ENCODE measurements at regions not wholly inside any gene's neighbourhood (a gene's known extent, or its start where the extent isn't known, plus 50 kb on each side); places are given as distances from the start of the nearest gene placed in this dataset.

- no peaks in the 10 kb centered on the region for H3K36me3 ChIP-seq (ENCODE audit: control insufficient read depth in 4 of 4, insufficient read depth in 3 of 4, low read depth in 1 of 4, low read length in 3 of 4)
- WGBS = 93% methylated on average over 11 of the region's 11 CpGs
- H3K9me3 ChIP-seq (ENCODE audit: control insufficient read depth in 4 of 4, low read length in 3 of 4) = no peaks in the 10 kb centered on the region
- no peak overlapping the region for H3K4me3 ChIP-seq (ENCODE audit: low read depth in 1 of 3, low read length in 3 of 3)
- no peak overlapping the region for H3K9ac ChIP-seq (ENCODE audit: low read depth in 1 of 2, low read length in 2 of 2)
- H3K4me1 ChIP-seq (ENCODE audit: control insufficient read depth in 4 of 4, insufficient read depth in 4 of 4, low read length in 3 of 4) = no peaks in the 10 kb centered on the region
- H3K27me3 ChIP-seq (ENCODE audit: control insufficient read depth in 4 of 4, insufficient read depth in 4 of 4, low read length in 3 of 4) = no peaks in the 10 kb centered on the region
- no peak for DNase-seq (ENCODE audit: low spot score)
- H3K27ac ChIP-seq (ENCODE audit: low read depth in 1 of 2, low read length in 2 of 2) = no peak overlapping the region
- no peak for TF ChIP-seq SP1 (IDR thresholded peaks at IDR 0.05)
- TF ChIP-seq REST (IDR thresholded peaks at IDR 0.05) = no peak
- no peak for TF ChIP-seq NR2F2 (IDR thresholded peaks at IDR 0.05)
- TF ChIP-seq JUND (IDR thresholded peaks at IDR 0.05) = no peak
- no peak for TF ChIP-seq RAD21 (IDR thresholded peaks at IDR 0.05)
- TF ChIP-seq EGR1 (IDR thresholded peaks at IDR 0.05; ENCODE audit: low read depth in 2 of 2) = no peak
- no peak for TF ChIP-seq HNF4A (conservative IDR thresholded peaks at IDR 0.05)
- no peak for TF ChIP-seq RXRA (IDR thresholded peaks at IDR 0.05)
- TF ChIP-seq HNF4G (IDR thresholded peaks at IDR 0.05) = no peak
- TF ChIP-seq GABPA (IDR thresholded peaks at IDR 0.05 in 1 of 2, conservative IDR thresholded peaks at IDR 0.05 in 1 of 2) = no peak
- no peak for TF ChIP-seq FOXA1 (IDR thresholded peaks at IDR 0.05)
- TF ChIP-seq TAF1 (conservative IDR thresholded peaks at IDR 0.05) = no peak
- no peak for TF ChIP-seq CTCF (IDR thresholded peaks at IDR 0.05; ENCODE audit: low read depth, low read length, missing input control)
- no peak for TF ChIP-seq YY1 (IDR thresholded peaks at IDR 0.05)
- TF ChIP-seq FOXA2 (IDR thresholded peaks at IDR 0.05) = no peak
- TF ChIP-seq ZBTB33 (IDR thresholded peaks at IDR 0.05) = no peak
- TF ChIP-seq MAX (IDR thresholded peaks at IDR 0.05) = no peak
- no peak for TF ChIP-seq ATF3 (IDR thresholded peaks at IDR 0.05)
Measured at GRCh38 chr2:128404709-128405466, 86.2 kb upstream of the HS6ST1 start.

Measured in liver (tissue), 8 donors.